ENCODE measurements at regions not wholly inside any gene's neighbourhood (a gene's known extent, or its start where the extent isn't known, plus 50 kb on each side); places are given as distances from the start of the nearest gene placed in this dataset.

- H3K9me2 ChIP-seq (replicated peaks; ENCODE audit: control insufficient read depth, low read length): no peaks in the 10 kb centered on the region
- no peaks in the 10 kb centered on the region for H3F3A ChIP-seq (ENCODE audit: control insufficient read depth, insufficient read depth)
- no peaks in the 10 kb centered on the region for H3K79me2 ChIP-seq (ENCODE audit: control insufficient read depth, low read length)
- H3K4me3 ChIP-seq (ENCODE audit: low read length): no peak overlapping the region
- H3K4me2 ChIP-seq (ENCODE audit: low read length): no peak overlapping the region
- H3K4me1 ChIP-seq (ENCODE audit: control insufficient read depth, low read length): no peaks in the 10 kb centered on the region
- no peaks in the 10 kb centered on the region for H3K36me3 ChIP-seq (ENCODE audit: control insufficient read depth, low read length)
- TF ChIP-seq EZH2phosphoT487 (IDR thresholded peaks at IDR 0.05; ENCODE audit: borderline replicate concordance, low read length) (no peak), CTCF (IDR thresholded peaks at IDR 0.05; ENCODE audit: low read depth, low read length, poor library complexity, severe bottlenecking) (no peak)
- no peaks in the 10 kb centered on the region for H4K20me1 ChIP-seq (ENCODE audit: control insufficient read depth, insufficient read depth, low read depth, low read length)
- H3K9me3 ChIP-seq (ENCODE audit: control insufficient read depth, insufficient read depth, low read length): no peaks in the 10 kb centered on the region
- H3K27ac ChIP-seq (ENCODE audit: low read depth, low read length): no peak overlapping the region
- H3K27me3 ChIP-seq (ENCODE audit: control insufficient read depth, low read length): no peaks in the 10 kb centered on the region
Measured at GRCh38 chr18:42649331-42650035, 466.0 kb downstream of the RIT2 start.

- Histone ChIP-seq H3K36me3 (ENCODE audit: control insufficient read depth, low read length) (no peaks in the 10 kb centered on the region), H3K27ac (ENCODE audit: low read depth, low read length) (no peak overlapping the region), H4K20me1 (ENCODE audit: control insufficient read depth, insufficient read depth, low read depth, low read length) (no peaks in the 10 kb centered on the region), H3K9me2 (replicated peaks; ENCODE audit: control insufficient read depth, low read length) (no peaks in the 10 kb centered on the region), H3K27me3 (ENCODE audit: control insufficient read depth, low read length) (no peaks in the 10 kb centered on the region), H3K79me2 (ENCODE audit: control insufficient read depth, low read length) (no peaks in the 10 kb centered on the region), H3F3A (ENCODE audit: control insufficient read depth, insufficient read depth) (no peaks in the 10 kb centered on the region), H3K4me2 (ENCODE audit: low read length) (no peak overlapping the region), H3K4me3 (ENCODE audit: low read length) (no peak overlapping the region), H3K9me3 (ENCODE audit: control insufficient read depth, insufficient read depth, low read length) (no peaks in the 10 kb centered on the region), H3K4me1 (ENCODE audit: control insufficient read depth, low read length) (no peaks in the 10 kb centered on the region)
- TF ChIP-seq CTCF (IDR thresholded peaks at IDR 0.05; ENCODE audit: low read depth, low read length, poor library complexity, severe bottlenecking) (no peak), EZH2phosphoT487 (IDR thresholded peaks at IDR 0.05; ENCODE audit: borderline replicate concordance, low read length) (no peak)
Measured at GRCh38 chr18:42654556-42654955, 460.9 kb downstream of the RIT2 start.

GRCh38 chr18:42657551-42657950 is 457.9 kb downstream of the RIT2 start:
- Histone ChIP-seq H3K4me3 (ENCODE audit: low read length) (no peak overlapping the region), H4K20me1 (ENCODE audit: control insufficient read depth, insufficient read depth, low read depth, low read length) (no peaks in the 10 kb centered on the region), H3K4me2 (ENCODE audit: low read length) (no peak overlapping the region), H3K79me2 (ENCODE audit: control insufficient read depth, low read length) (no peaks in the 10 kb centered on the region), H3K36me3 (ENCODE audit: control insufficient read depth, low read length) (no peaks in the 10 kb centered on the region), H3K9me3 (ENCODE audit: control insufficient read depth, insufficient read depth, low read length) (no peaks in the 10 kb centered on the region), H3K27ac (ENCODE audit: low read depth, low read length) (no peak overlapping the region), H3F3A (ENCODE audit: control insufficient read depth, insufficient read depth) (no peaks in the 10 kb centered on the region), H3K9me2 (replicated peaks; ENCODE audit: control insufficient read depth, low read length) (no peaks in the 10 kb centered on the region), H3K27me3 (ENCODE audit: control insufficient read depth, low read length) (no peaks in the 10 kb centered on the region), H3K4me1 (ENCODE audit: control insufficient read depth, low read length) (no peaks in the 10 kb centered on the region)
- TF ChIP-seq CTCF (IDR thresholded peaks at IDR 0.05; ENCODE audit: low read depth, low read length, poor library complexity, severe bottlenecking): no peak

Measured in DOHH2 (cell line).